ENCODE measurements at regions not wholly inside any gene's neighbourhood (a gene's known extent, or its start where the extent isn't known, plus 50 kb on each side); places are given as distances from the start of the nearest gene placed in this dataset.
A peak's percentile ranks its signal among the peaks of the same experiment; 100 is the strongest.

DNA sequence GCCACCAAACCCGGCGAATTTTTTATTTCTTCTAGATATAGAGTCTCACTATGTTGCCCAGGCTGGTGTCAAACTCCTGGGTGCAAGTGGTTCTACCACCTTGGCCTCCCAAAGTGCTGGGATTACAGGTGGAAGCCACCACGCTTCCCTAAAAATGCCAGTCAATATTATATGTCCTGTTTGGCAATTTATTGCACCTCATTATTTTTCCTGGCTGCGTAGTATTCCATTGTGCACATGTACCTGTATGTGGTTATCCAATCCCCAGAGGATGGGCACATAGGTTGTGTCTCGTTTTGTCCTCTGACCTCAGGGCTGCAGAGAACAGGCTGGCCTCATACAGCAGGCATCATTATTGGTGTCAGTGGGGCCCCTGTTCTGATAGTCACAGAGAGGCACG lies 181.7 kb downstream of the C9orf50 start:
- Histone ChIP-seq H3K4me1 (ENCODE audit: control insufficient read depth in 1 of 2, insufficient read depth in 2 of 2, low read length in 2 of 2) (peaks cover 15 to 20% of the 10 kb centered on the region in 2 experiments), H4K8ac (ENCODE audit: low read depth, low read length) (no peak overlapping the region), H3K18ac (ENCODE audit: low read length) (no peak overlapping the region), H4K91ac (ENCODE audit: low read depth, low read length) (no peak overlapping the region), H3K14ac (ENCODE audit: low read length) (no peak overlapping the region), H2AK5ac (ENCODE audit: low read length) (no peak overlapping the region), H2AFZ (ENCODE audit: insufficient read depth, low read length, poor library complexity) (no peak overlapping the region), H3K9ac (ENCODE audit: low read length) (no peak overlapping the region), H3K79me1 (ENCODE audit: low read length) (peaks cover 11% of the 10 kb centered on the region), H3K4ac (ENCODE audit: low read depth, low read length) (no peak overlapping the region), H3K27me3 (ENCODE audit: insufficient read depth, low read length) (peaks cover 34% of the 10 kb centered on the region), H3K27ac (ENCODE audit: low read depth, low read length) (no peak overlapping the region), H2BK5ac (ENCODE audit: low read depth, low read length, poor library complexity) (no peak overlapping the region), H3K23ac (ENCODE audit: low read length) (no peak overlapping the region), H3K36me3 (ENCODE audit: control insufficient read depth in 1 of 2, insufficient read depth in 2 of 2, low read length in 2 of 2) (no peaks in the 10 kb centered on the region), H4K12ac (ENCODE audit: low read depth, low read length) (no peak overlapping the region), H2BK12ac (ENCODE audit: low read length) (no peak overlapping the region), H3K4me3 (ENCODE audit: low read depth, low read length) (no peak overlapping the region), H2BK120ac (ENCODE audit: insufficient read depth, low read length, poor library complexity) (no peak overlapping the region), H3K9me3 (ENCODE audit: insufficient read depth, low read depth, low read length) (peaks cover 9% of the 10 kb centered on the region), H3K79me2 (ENCODE audit: control insufficient read depth, insufficient read depth, low read length, poor library complexity) (no peaks in the 10 kb centered on the region), H3K4me2 (ENCODE audit: low read length) (no peak overlapping the region)
- no CpG with 5 or more reads among the region's 6 CpGs for WGBS (ENCODE audit: extremely low coverage, insufficient coverage, insufficient read length)
- no peak for DNase-seq

- Histone ChIP-seq H2AFZ (ENCODE audit: insufficient read depth, low read length, poor library complexity) (peak overlapping the region; percentile 3), H2BK120ac (ENCODE audit: insufficient read depth, low read length, poor library complexity) (peak overlapping the region; percentile 8), H2BK5ac (ENCODE audit: low read depth, low read length, poor library complexity) (no peak overlapping the region), H3K27me3 (ENCODE audit: insufficient read depth, low read length) (peaks cover 34% of the 10 kb centered on the region), H4K91ac (ENCODE audit: low read depth, low read length) (peak overlapping the region; percentile 57), H3K4me1 (ENCODE audit: control insufficient read depth in 1 of 2, insufficient read depth in 2 of 2, low read length in 2 of 2) (peaks cover 11 to 15% of the 10 kb centered on the region in 2 experiments), H3K36me3 (ENCODE audit: control insufficient read depth in 1 of 2, insufficient read depth in 2 of 2, low read length in 2 of 2) (no peaks in the 10 kb centered on the region), H3K18ac (ENCODE audit: low read length) (peak overlapping the region; percentile 23), H3K4ac (ENCODE audit: low read depth, low read length) (no peak overlapping the region), H3K9ac (ENCODE audit: low read length) (no peak overlapping the region), H4K8ac (ENCODE audit: low read depth, low read length) (peak overlapping the region; percentile 20), H3K4me2 (ENCODE audit: low read length) (peak overlapping the region; percentile 83), H3K9me3 (ENCODE audit: insufficient read depth, low read depth, low read length) (peaks cover 9% of the 10 kb centered on the region), H2AK5ac (ENCODE audit: low read length) (peak overlapping the region; percentile 42), H2BK12ac (ENCODE audit: low read length) (peak overlapping the region; percentile 33), H3K79me1 (ENCODE audit: low read length) (peaks cover 7% of the 10 kb centered on the region), H3K79me2 (ENCODE audit: control insufficient read depth, insufficient read depth, low read length, poor library complexity) (no peaks in the 10 kb centered on the region), H3K4me3 (ENCODE audit: low read depth, low read length) (peak overlapping the region; percentile 45), H3K27ac (ENCODE audit: low read depth, low read length) (no peak overlapping the region), H3K23ac (ENCODE audit: low read length) (peak overlapping the region; percentile 63), H3K14ac (ENCODE audit: low read length) (peak overlapping the region; percentile 6), H4K12ac (ENCODE audit: low read depth, low read length) (peak overlapping the region; percentile 50)
- DNase-seq: no peak
- WGBS (ENCODE audit: extremely low coverage, insufficient coverage, insufficient read length): no CpG with 5 or more reads among the region's 25 CpGs
Observed at GRCh38 chr9:129437626-129438323, 183.1 kb downstream of the C9orf50 start.

GRCh38 chr9:129436751-129437625 lies 183.9 kb downstream of the C9orf50 start:
- peak overlapping the region; percentile 50 for H4K12ac ChIP-seq (ENCODE audit: low read depth, low read length)
- H2AK5ac ChIP-seq (ENCODE audit: low read length): no peak overlapping the region
- peaks cover 34% of the 10 kb centered on the region for H3K27me3 ChIP-seq (ENCODE audit: insufficient read depth, low read length)
- no peaks in the 10 kb centered on the region for H3K36me3 ChIP-seq (ENCODE audit: control insufficient read depth in 1 of 2, insufficient read depth in 2 of 2, low read length in 2 of 2)
- peak overlapping the region; percentile 99 for H3K23ac ChIP-seq (ENCODE audit: low read length)
- H2BK12ac ChIP-seq (ENCODE audit: low read length): no peak overlapping the region
- H3K79me1 ChIP-seq (ENCODE audit: low read length): peaks cover 5% of the 10 kb centered on the region
- no peak overlapping the region for H3K4ac ChIP-seq (ENCODE audit: low read depth, low read length)
- no peaks in the 10 kb centered on the region for H3K79me2 ChIP-seq (ENCODE audit: control insufficient read depth, insufficient read depth, low read length, poor library complexity)
- H2BK120ac ChIP-seq (ENCODE audit: insufficient read depth, low read length, poor library complexity): peak overlapping the region; percentile 8
- no peak overlapping the region for H4K8ac ChIP-seq (ENCODE audit: low read depth, low read length)
- H2BK5ac ChIP-seq (ENCODE audit: low read depth, low read length, poor library complexity): no peak overlapping the region
- peaks cover 11 to 15% of the 10 kb centered on the region in 2 experiments for H3K4me1 ChIP-seq (ENCODE audit: control insufficient read depth in 1 of 2, insufficient read depth in 2 of 2, low read length in 2 of 2)
- H3K14ac ChIP-seq (ENCODE audit: low read length): no peak overlapping the region
- peak overlapping the region; percentile 10 for H3K18ac ChIP-seq (ENCODE audit: low read length)
- no CpG with 5 or more reads among the region's 78 CpGs for WGBS (ENCODE audit: extremely low coverage, insufficient coverage, insufficient read length)
- peak overlapping the region; percentile 3 for H2AFZ ChIP-seq (ENCODE audit: insufficient read depth, low read length, poor library complexity)
- no peak overlapping the region for H3K27ac ChIP-seq (ENCODE audit: low read depth, low read length)
- peak; percentile 51 to 74 for DNase-seq
- H3K9ac ChIP-seq (ENCODE audit: low read length): no peak overlapping the region
- peak overlapping the region; percentile 57 for H4K91ac ChIP-seq (ENCODE audit: low read depth, low read length)
- H3K4me3 ChIP-seq (ENCODE audit: low read depth, low read length): peak overlapping the region; percentile 58
- peak overlapping the region; percentile 83 for H3K4me2 ChIP-seq (ENCODE audit: low read length)
- peaks cover 11% of the 10 kb centered on the region for H3K9me3 ChIP-seq (ENCODE audit: insufficient read depth, low read depth, low read length)

- Histone ChIP-seq H2AK5ac (ENCODE audit: low read length) (no peak overlapping the region), H3K14ac (ENCODE audit: low read length) (no peak overlapping the region), H4K12ac (ENCODE audit: low read depth, low read length) (no peak overlapping the region), H3K4me2 (ENCODE audit: low read length) (no peak overlapping the region), H2BK120ac (ENCODE audit: insufficient read depth, low read length, poor library complexity) (no peak overlapping the region), H3K9me3 (ENCODE audit: insufficient read depth, low read depth, low read length) (peaks cover 11% of the 10 kb centered on the region), H2BK12ac (ENCODE audit: low read length) (no peak overlapping the region), H3K4ac (ENCODE audit: low read depth, low read length) (no peak overlapping the region), H3K27ac (ENCODE audit: low read depth, low read length) (no peak overlapping the region), H3K23ac (ENCODE audit: low read length) (no peak overlapping the region), H4K91ac (ENCODE audit: low read depth, low read length) (no peak overlapping the region), H3K4me3 (ENCODE audit: low read depth, low read length) (no peak overlapping the region), H2BK5ac (ENCODE audit: low read depth, low read length, poor library complexity) (no peak overlapping the region), H3K79me1 (ENCODE audit: low read length) (peaks cover 6% of the 10 kb centered on the region), H3K79me2 (ENCODE audit: control insufficient read depth, insufficient read depth, low read length, poor library complexity) (no peaks in the 10 kb centered on the region), H3K27me3 (ENCODE audit: insufficient read depth, low read length) (peaks cover 34% of the 10 kb centered on the region), H3K9ac (ENCODE audit: low read length) (no peak overlapping the region), H3K18ac (ENCODE audit: low read length) (no peak overlapping the region), H3K4me1 (ENCODE audit: control insufficient read depth in 1 of 2, insufficient read depth in 2 of 2, low read length in 2 of 2) (peaks cover 11 to 15% of the 10 kb centered on the region in 2 experiments), H4K8ac (ENCODE audit: low read depth, low read length) (no peak overlapping the region), H2AFZ (ENCODE audit: insufficient read depth, low read length, poor library complexity) (no peak overlapping the region), H3K36me3 (ENCODE audit: control insufficient read depth in 1 of 2, insufficient read depth in 2 of 2, low read length in 2 of 2) (no peaks in the 10 kb centered on the region)
- WGBS (ENCODE audit: extremely low coverage, insufficient coverage, insufficient read length): no CpG with 5 or more reads among the region's 30 CpGs
- no peak for DNase-seq
Observed at GRCh38 chr9:129435988-129436717, 184.7 kb downstream of the C9orf50 start.
